NCI-H2227 (cell line): ENCODE measurements at regions not wholly inside any gene's neighbourhood (a gene's known extent, or its start where the extent isn't known, plus 50 kb on each side); places are given as distances from the start of the nearest gene placed in this dataset.

ENCODE experiments used
- DNase-seq: peaks from one replicate; lab custom pipeline; 2025; ENCODE audit not compliant: unreplicated experiment; lab: John Stamatoyannopoulos, UW

GRCh38 chr4:4641661-4642495 lies 100.0 kb upstream of the STX18 start:
- no peak for DNase-seq

GRCh38 chr4:4641254-4641653 lies 99.4 kb upstream of the STX18 start:
- no peak for DNase-seq

GRCh38 chr4:4640692-4641091 lies 98.8 kb upstream of the STX18 start:
- no peak for DNase-seq

GRCh38 chr4:4639370-4639769 lies 97.5 kb upstream of the STX18 start:
- DNase-seq: no peak

GRCh38 chr4:4637710-4638109 lies 95.9 kb upstream of the STX18 start:
- no peak for DNase-seq

GRCh38 chr4:4633431-4633830 lies 91.6 kb upstream of the STX18 start:
- DNase-seq: no peak

GRCh38 chr4:4631150-4631549 lies 89.3 kb upstream of the STX18 start:
- no peak for DNase-seq

GRCh38 chr4:4627906-4628305 lies 86.1 kb upstream of the STX18 start:
- DNase-seq: no peak

- no peak for DNase-seq
Measured at GRCh38 chr4:4627111-4627510, 85.3 kb upstream of the STX18 start.

GRCh38 chr4:4625488-4625887 lies 83.6 kb upstream of the STX18 start:
- no peak for DNase-seq

- DNase-seq: no peak
Measured at GRCh38 chr4:4624276-4624897, 82.5 kb upstream of the STX18 start.

- DNase-seq: no peak
Measured at GRCh38 chr4:4619821-4620220, 78.0 kb upstream of the STX18 start.

- no peak for DNase-seq
Measured at GRCh38 chr4:4618847-4619246, 77.0 kb upstream of the STX18 start.

- no peak for DNase-seq
Measured at GRCh38 chr4:4614925-4615678, 73.3 kb upstream of the STX18 start.

GRCh38 chr4:4613641-4614286 lies 71.9 kb upstream of the STX18 start:
- no peak for DNase-seq

GRCh38 chr4:4613126-4613465 lies 71.2 kb upstream of the STX18 start:
- no peak for DNase-seq

- no peak for DNase-seq
Measured at GRCh38 chr4:4610672-4611071, 68.8 kb upstream of the STX18 start.

GRCh38 chr4:4609622-4610334 lies 67.9 kb upstream of the STX18 start:
- no peak for DNase-seq

- no peak for DNase-seq
Measured at GRCh38 chr4:4608214-4608537, 66.3 kb upstream of the STX18 start.

GRCh38 chr4:4607336-4608213 lies 65.7 kb upstream of the STX18 start:
- DNase-seq: no peak
